ENCODE measurements at regions not wholly inside any gene's neighbourhood (a gene's known extent, or its start where the extent isn't known, plus 50 kb on each side); places are given as distances from the start of the nearest gene placed in this dataset.

GRCh38 chr1:244239261-244239770 lies 188.2 kb downstream of the ZBTB18 start:
- H3K27ac ChIP-seq (ENCODE audit: low read depth in 1 of 2, low read length in 1 of 2), result no peak overlapping the region
- ATAC-seq (ENCODE audit: insufficient read depth, low FRiP score) (no peak), DNase-seq (no peak)
- no peaks in the 10 kb centered on the region for H3K36me3 ChIP-seq (ENCODE audit: control insufficient read depth in 4 of 4, insufficient read depth in 4 of 4, low read length in 4 of 4)
- H3K9ac ChIP-seq (ENCODE audit: insufficient read depth in 1 of 2, low read length in 2 of 2), result no peak overlapping the region
- H3K4me1 ChIP-seq (ENCODE audit: control insufficient read depth in 5 of 5, insufficient read depth in 5 of 5, low read length in 5 of 5), result peaks cover 0 to 3% (median 0%) of the 10 kb centered on the region in 5 donors
- WGBS, 2 donors, result 89 to 90% methylated on average over 4 of the region's 4 CpGs
- no peak for TF ChIP-seq CTCF (IDR thresholded peaks at IDR 0.05; ENCODE audit: control extremely low read depth, extremely low read depth)
- H3K9me3 ChIP-seq (ENCODE audit: control insufficient read depth in 4 of 4, insufficient read depth in 3 of 4, low read length in 3 of 4), result peaks cover 0 to 5% (median 0%) of the 10 kb centered on the region in 4 donors
- H3K27me3 ChIP-seq (ENCODE audit: control insufficient read depth in 3 of 3, insufficient read depth in 3 of 3, low read length in 2 of 3), result no peaks in the 10 kb centered on the region
- H3K4me3 ChIP-seq, result no peak overlapping the region

- no peak for TF ChIP-seq CTCF (IDR thresholded peaks at IDR 0.05; ENCODE audit: control extremely low read depth, extremely low read depth)
- Histone ChIP-seq H3K4me3 (no peak overlapping the region), H3K9me3 (ENCODE audit: control insufficient read depth in 4 of 4, insufficient read depth in 3 of 4, low read length in 3 of 4) (peaks cover 0 to 4% (median 0%) of the 10 kb centered on the region in 4 donors), H3K9ac (ENCODE audit: insufficient read depth in 1 of 2, low read length in 2 of 2) (no peak overlapping the region), H3K27me3 (ENCODE audit: control insufficient read depth in 3 of 3, insufficient read depth in 3 of 3, low read length in 2 of 3) (no peaks in the 10 kb centered on the region), H3K27ac (ENCODE audit: low read depth in 1 of 2, low read length in 1 of 2) (no peak overlapping the region), H3K36me3 (ENCODE audit: control insufficient read depth in 4 of 4, insufficient read depth in 4 of 4, low read length in 4 of 4) (no peaks in the 10 kb centered on the region), H3K4me1 (ENCODE audit: control insufficient read depth in 5 of 5, insufficient read depth in 5 of 5, low read length in 5 of 5) (peaks cover 0 to 2% (median 0%) of the 10 kb centered on the region in 5 donors)
- WGBS, 2 donors, result 87 to 93% methylated on average over 4 of the region's 4 CpGs
- DNase-seq (no peak), ATAC-seq (ENCODE audit: insufficient read depth, low FRiP score) (no peak)
Measured at GRCh38 chr1:244241438-244241837, 190.4 kb downstream of the ZBTB18 start.

DNA sequence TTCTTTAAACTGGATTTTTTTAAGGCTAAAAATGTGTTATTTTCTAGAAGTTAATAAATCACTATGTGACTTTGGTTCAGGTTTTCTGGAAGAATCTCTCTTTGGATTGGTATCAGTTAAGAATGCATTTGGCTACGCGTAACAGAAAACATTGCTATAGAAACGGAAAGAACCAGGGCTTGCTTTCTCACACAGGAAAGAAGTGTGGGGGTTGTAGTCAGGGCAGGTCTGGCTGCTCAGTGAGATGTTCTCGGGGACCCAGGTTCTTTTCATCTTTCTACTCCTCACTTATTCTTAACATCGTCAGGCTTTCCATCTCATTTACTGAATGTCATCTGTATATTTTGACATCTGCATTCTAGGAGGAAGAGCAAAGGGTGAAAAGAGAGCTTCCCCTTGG lies 191.4 kb downstream of the ZBTB18 start:
- ATAC-seq (ENCODE audit: insufficient read depth, low FRiP score), result no peak
- no peak overlapping the region for H3K4me3 ChIP-seq
- no peaks in the 10 kb centered on the region for H3K9me3 ChIP-seq (ENCODE audit: control insufficient read depth in 4 of 4, insufficient read depth in 3 of 4, low read length in 3 of 4)
- H3K27me3 ChIP-seq (ENCODE audit: control insufficient read depth in 3 of 3, insufficient read depth in 3 of 3, low read length in 2 of 3), result no peaks in the 10 kb centered on the region
- 67 to 82% methylated on average over 5 of the region's 5 CpGs for WGBS, 2 donors
- peak in 1 of 3 donors; percentile 12 for DNase-seq
- H3K36me3 ChIP-seq (ENCODE audit: control insufficient read depth in 4 of 4, insufficient read depth in 4 of 4, low read length in 4 of 4), result no peaks in the 10 kb centered on the region
- no peak for TF ChIP-seq CTCF (IDR thresholded peaks at IDR 0.05; ENCODE audit: control extremely low read depth, extremely low read depth)
- no peak overlapping the region for H3K9ac ChIP-seq (ENCODE audit: insufficient read depth in 1 of 2, low read length in 2 of 2)
- H3K27ac ChIP-seq (ENCODE audit: low read depth in 1 of 2, low read length in 1 of 2), result no peak overlapping the region
- H3K4me1 ChIP-seq (ENCODE audit: control insufficient read depth in 5 of 5, insufficient read depth in 5 of 5, low read length in 5 of 5), result no peaks in the 10 kb centered on the region

DNA sequence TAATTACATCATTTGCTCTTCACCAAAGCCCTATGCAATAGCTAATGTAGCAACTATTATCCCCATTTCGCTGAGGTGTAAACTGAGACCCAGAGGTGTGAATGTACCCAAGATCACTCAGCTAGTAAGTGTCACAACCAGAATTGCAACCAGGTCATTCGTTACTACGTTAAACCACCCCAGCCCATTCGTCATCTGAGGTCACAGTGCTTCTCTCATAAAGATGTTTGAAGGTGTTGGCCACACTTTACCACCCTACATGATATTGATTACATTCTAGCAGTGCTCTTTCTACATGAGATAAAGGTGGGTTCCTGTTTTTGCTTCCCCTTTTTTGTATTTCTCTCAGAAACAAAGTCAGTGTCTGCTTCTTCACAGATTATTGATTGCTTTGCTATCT lies 195.3 kb downstream of the ZBTB18 start:
- H3K4me3 ChIP-seq, result no peak overlapping the region
- 65 to 82% methylated on average over 4 of the region's 4 CpGs for WGBS, 2 donors
- no peaks in the 10 kb centered on the region for H3K27me3 ChIP-seq (ENCODE audit: control insufficient read depth in 3 of 3, insufficient read depth in 3 of 3, low read length in 2 of 3)
- DNase-seq, result no peak
- no peak overlapping the region for H3K9ac ChIP-seq (ENCODE audit: insufficient read depth in 1 of 2, low read length in 2 of 2)
- H3K4me1 ChIP-seq (ENCODE audit: control insufficient read depth in 5 of 5, insufficient read depth in 5 of 5, low read length in 5 of 5), result no peaks in the 10 kb centered on the region
- no peaks in the 10 kb centered on the region for H3K36me3 ChIP-seq (ENCODE audit: control insufficient read depth in 4 of 4, insufficient read depth in 4 of 4, low read length in 4 of 4)
- ATAC-seq (ENCODE audit: insufficient read depth, low FRiP score), result no peak
- no peak for TF ChIP-seq CTCF (IDR thresholded peaks at IDR 0.05; ENCODE audit: control extremely low read depth, extremely low read depth)
- H3K9me3 ChIP-seq (ENCODE audit: control insufficient read depth in 4 of 4, insufficient read depth in 3 of 4, low read length in 3 of 4), result no peaks in the 10 kb centered on the region
- H3K27ac ChIP-seq (ENCODE audit: low read depth in 1 of 2, low read length in 1 of 2), result no peak overlapping the region

Data from lung (tissue), 11 donors.